NCI-H1105 treated with DMSO at 0.1 percent for 48 hours (cell line): ENCODE measurements at regions not wholly inside any gene's neighbourhood (a gene's known extent, or its start where the extent isn't known, plus 50 kb on each side); places are given as distances from the start of the nearest gene placed in this dataset.
"Not testable (repeated sequence)": the region's sequence is repeated elsewhere in the genome, so short reads cannot be mapped to it uniquely, and the experiment has no call there.

Source experiments
- DNase-seq: peaks from one replicate; lab custom pipeline; 2025; lab: John Stamatoyannopoulos, UW

GRCh38 chr6:170147832-170148708, 142.8 kb downstream of the DLL1 start:
- no peak for DNase-seq

- no peak for DNase-seq
Measured at GRCh38 chr6:170147056-170147787, 143.7 kb downstream of the DLL1 start.

GRCh38 chr6:170146640-170147039, 144.2 kb downstream of the DLL1 start:
- no peak for DNase-seq

- DNase-seq: not testable (repeated sequence)
Measured at GRCh38 chr6:170146131-170146530, 144.7 kb downstream of the DLL1 start.

- not testable (repeated sequence) for DNase-seq
Measured at GRCh38 chr6:170145716-170146115, 145.2 kb downstream of the DLL1 start.

- no peak for DNase-seq
Measured at GRCh38 chr6:170145272-170145592, 145.6 kb downstream of the DLL1 start.

- no peak for DNase-seq
Measured at GRCh38 chr6:170144571-170145271, 146.2 kb downstream of the DLL1 start.

GRCh38 chr6:170143401-170144150, 147.3 kb downstream of the DLL1 start:
- no peak for DNase-seq

GRCh38 chr6:170142559-170142958, 148.3 kb downstream of the DLL1 start:
- DNase-seq: no peak

- not testable (repeated sequence) for DNase-seq
Measured at GRCh38 chr6:170141061-170141460, 149.8 kb downstream of the DLL1 start.

GRCh38 chr6:170140129-170140528, 150.7 kb downstream of the DLL1 start:
- no peak for DNase-seq

GRCh38 chr6:170139531-170139930, 151.3 kb downstream of the DLL1 start:
- no peak for DNase-seq

GRCh38 chr6:170139046-170139445, 151.8 kb downstream of the DLL1 start:
- DNase-seq: not testable (repeated sequence)

GRCh38 chr6:170137911-170138910, 152.7 kb downstream of the DLL1 start:
- no peak for DNase-seq

- no peak for DNase-seq
Measured at GRCh38 chr6:170137176-170137891, 153.5 kb downstream of the DLL1 start.

- DNase-seq: no peak
Measured at GRCh38 chr6:170136541-170137175, 154.2 kb downstream of the DLL1 start.

GRCh38 chr6:170135821-170136471, 154.9 kb downstream of the DLL1 start:
- no peak for DNase-seq

GRCh38 chr6:170135461-170135820, 155.4 kb downstream of the DLL1 start:
- no peak for DNase-seq
